H54 (cell line): ENCODE measurements at regions not wholly inside any gene's neighbourhood (a gene's known extent, or its start where the extent isn't known, plus 50 kb on each side); places are given as distances from the start of the nearest gene placed in this dataset.

Experiments
- DNase-seq: peaks from one replicate; pipeline ENCODE4 v3.0.0; 2011; ENCODE audit warnings: low spot score, mixed read lengths; ENCODE audit not compliant: insufficient read length
- FAIRE-seq: peaks from 3 replicates; lab custom pipeline; 2011; peaks lifted over from hg19 to GRCh38; lab: Jason Lieb, UNC
- POLR2A ChIP-seq: IDR thresholded peaks from 2 replicates; pipeline ENCODE4 v1.6.1; 2011; ENCODE audit warnings: low read depth, mild to moderate bottlenecking, low read length

DNA sequence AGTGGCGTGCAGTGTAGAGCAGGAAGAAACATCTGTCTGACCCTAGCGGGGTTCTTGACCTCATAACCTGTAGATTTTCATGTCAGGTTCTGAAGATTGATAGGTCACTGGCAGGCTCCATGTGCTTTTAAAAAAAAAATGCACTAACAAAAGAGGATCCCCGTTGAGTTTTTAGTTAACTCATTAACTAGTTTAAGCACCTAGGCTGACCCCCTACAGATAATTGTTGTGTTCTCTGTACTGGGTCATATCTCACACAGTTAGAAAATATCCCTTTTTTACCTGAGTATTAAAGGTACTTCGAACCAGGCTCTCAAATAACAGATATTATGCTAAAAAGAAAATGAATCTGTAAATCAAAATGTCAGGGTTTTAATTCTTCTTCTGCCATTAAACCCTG, 676.6 kb downstream of the CDH11 start:
- TF ChIP-seq POLR2A: no peak
- DNase-seq: no peak
- no peak for FAIRE-seq

DNA sequence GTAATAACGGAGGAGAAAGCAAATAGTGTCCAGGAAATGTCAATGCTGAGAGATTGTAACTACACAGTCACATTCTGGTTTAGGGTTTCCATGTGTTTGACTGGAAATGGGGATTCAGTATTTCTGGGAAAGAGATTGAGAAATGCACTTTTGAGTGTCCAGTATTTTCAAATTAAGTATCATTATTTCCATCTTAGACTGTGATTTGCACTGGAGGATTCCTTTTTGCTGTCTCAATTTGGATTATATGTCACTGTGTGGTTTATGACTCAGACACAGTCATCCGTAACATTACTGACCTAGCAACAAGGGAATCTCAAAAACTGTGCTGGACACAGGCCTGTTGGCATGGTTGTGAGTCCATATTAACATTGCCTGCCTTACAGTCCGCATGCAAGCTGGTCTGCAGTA, 681.4 kb downstream of the CDH11 start:
- DNase-seq (peak; percentile 6), FAIRE-seq (peak; percentile 96)
- TF ChIP-seq POLR2A: no peak

DNA sequence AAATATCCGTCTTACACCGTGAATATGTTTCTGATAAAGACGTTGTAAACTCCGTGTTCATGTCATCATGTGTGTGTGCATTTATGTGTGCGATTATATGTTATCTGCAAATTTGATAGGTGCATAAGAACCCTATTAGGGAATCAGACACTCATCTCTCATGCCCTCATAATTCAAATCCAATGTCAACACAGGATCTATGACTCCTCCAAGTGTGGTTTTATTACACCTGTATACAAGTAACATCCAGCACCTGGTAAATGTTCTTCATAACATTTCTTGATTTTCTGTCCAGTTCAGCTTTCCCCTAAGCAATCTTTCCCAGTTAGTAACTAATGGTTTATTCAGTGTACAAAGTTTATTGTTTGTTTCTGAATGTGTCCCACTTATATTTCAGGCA, 681.9 kb downstream of the CDH11 start:
- no peak for TF ChIP-seq POLR2A
- no peak for DNase-seq
- FAIRE-seq: no peak

DNA sequence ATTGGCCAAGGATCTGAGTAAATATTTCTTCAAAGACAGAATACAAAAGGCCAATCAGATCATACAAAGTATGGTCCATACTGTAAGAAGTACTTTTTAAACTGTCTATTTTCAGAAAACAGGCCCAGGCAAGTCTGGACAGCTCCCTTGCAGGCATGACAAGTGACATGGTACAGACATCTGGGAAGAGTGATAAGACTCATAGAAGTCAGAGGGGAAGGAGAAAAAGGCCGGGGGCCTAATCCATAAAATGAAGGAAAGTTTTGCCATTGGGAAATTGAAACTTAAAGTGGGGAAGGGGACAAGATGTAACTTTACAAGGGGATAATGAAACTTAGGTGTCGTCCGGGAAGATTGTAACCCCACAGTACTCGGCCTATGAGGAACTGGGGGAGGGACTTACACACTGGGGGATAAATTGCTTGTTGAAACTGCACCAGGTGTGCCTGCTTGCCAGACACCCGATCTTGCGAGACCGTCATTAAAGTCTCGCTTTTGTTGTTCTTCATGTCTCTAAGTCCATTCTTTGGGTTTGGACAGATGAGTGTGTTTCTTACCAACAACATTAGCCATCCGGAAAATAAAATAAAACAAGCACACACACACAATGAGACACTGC, 684.0 kb downstream of the CDH11 start:
- FAIRE-seq (no peak), DNase-seq (no peak)
- TF ChIP-seq POLR2A: no peak

DNA sequence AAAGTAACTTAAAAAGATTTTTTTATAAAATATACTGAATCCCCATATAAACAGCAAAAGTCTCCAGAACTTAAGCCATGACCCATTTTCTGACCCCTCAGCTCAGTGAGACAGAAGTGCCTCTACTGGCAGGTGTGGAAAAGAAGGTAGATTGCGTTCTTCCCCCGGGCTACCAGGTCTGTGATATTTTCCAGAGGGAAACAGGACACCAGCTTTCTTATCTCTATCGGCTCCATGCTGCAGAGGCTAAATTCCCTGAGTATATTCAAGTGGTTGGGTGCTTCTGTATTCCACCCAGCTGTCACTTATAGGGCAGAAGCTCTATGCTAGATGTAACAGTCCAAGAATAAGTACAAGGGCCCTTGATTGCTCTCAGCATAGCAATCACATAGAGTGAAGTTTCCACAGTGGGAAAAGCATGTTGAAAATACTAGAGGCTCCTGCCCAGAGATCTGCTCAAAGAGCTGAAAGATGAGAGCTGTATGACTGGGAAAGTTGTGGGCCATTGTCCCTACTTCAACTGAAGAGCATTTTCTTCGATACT, 687.3 kb downstream of the CDH11 start:
- no peak for FAIRE-seq

DNA sequence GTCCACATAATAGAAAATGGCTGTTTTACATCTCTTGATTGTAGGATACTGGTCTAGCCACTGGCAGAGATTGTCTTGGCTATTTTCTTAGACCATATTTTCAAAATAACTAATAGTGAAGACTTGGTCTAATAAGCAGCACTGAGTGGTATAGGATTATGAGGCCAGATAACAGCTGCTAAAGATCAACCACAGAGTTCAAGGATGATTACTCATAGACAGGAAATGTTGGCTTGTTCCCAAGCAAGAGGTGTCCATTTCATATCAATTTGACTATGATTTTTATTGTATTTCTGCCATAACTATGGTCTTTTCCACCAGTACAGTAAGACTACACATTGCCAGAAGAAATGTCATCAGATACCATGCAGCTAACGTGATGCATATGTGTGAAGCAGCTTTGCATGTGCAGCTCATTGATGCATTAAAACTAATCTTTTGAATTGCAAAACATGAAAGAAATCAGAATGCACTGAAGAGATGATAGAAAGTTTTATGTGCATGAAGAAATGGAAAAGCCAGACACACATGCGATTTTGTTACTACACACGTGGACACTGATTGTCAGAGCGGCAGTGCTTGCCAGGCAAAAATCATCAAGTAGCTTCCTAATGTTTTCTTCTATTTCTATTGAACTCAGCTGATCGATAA, 693.3 kb downstream of the CDH11 start:
- TF ChIP-seq POLR2A: no peak
- DNase-seq: peak; percentile 3
- peak; percentile 81 for FAIRE-seq

More for the DNA sequence above, 687.3 kb downstream of the CDH11 start:
- TF ChIP-seq POLR2A: no peak
- DNase-seq: no peak

DNA sequence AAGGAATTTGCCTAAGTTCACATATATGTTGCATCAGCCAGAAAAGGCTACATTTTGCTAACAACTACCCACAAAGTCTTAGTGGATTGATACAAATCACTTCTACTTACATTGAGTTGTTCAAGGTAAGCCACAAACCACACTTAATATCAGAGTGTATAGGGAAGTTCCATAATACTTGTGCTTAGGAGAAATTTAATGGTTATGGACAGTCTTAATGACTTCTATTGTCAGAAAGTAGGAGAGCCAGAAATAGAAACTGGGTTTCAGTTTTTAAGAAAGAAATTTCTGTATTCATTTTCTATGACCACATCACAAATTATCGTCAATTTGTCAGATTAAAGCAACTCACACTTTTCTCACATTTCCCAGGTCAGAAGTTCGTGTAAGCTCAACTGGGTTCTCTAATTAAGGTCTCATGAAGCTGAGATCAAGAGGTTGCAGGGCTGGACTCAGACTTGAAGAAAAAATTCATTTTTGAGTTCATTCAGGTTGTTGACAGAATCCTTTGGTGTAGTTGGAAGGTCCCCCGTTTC, 695.7 kb downstream of the CDH11 start:
- no peak for FAIRE-seq
- no peak for TF ChIP-seq POLR2A
- no peak for DNase-seq

DNA sequence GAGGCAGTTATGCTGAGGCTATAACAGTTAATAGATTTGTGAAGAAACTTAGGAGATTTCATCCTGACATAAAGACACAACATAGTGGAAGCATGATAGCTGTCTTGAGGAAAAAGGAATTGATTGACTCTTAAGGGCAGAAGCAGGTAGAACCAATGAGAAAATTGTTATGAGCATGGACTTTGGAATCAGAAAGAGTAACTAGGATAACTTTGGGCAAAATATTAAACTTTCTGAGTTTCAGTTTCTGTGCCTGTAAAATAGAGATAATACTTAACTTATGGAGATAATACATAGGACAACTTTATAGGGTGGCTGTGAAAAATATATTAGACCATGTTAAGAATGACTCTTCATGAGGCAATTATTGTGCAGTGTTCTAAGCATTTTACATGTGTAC, 696.5 kb downstream of the CDH11 start:
- FAIRE-seq: no peak
- TF ChIP-seq POLR2A: no peak
- DNase-seq: no peak

DNA sequence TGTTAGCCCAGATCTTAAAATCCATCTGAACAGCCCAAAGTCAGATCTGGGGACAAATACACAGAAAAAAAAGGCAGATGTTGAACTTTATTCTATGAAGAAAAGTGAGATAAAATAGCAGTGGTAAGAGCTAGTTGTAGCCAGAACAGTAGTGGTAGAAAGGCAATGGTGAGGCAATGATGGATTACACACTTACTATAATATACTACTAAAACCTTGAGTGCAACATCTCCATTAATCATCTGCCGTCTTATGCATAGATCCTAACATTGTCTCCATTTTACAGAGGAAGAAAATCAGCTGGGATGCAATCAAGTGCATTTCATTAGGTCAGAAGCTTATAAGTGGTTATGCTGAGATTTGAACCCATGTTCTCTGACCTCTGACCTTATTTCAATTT, 699.6 kb downstream of the CDH11 start:
- no peak for TF ChIP-seq POLR2A
- DNase-seq (no peak), FAIRE-seq (no peak)

DNA sequence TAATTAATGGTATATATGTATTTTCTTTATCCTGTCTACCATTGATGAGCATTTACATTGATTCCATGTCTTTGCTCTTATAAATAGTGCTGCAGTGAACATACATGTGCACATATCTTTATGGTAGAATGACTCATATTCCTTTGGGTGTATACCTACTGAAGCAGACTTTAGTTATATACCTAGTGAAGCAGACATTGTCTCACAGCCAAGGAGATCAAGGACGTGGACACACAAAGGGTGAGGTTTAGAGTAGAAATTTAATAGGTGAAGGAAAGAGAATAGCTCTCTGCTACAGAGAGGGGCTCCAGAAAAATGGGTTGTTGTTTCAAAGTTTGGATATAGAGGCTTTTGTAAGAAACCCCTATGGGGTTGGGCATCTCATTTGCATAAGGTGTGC, 700.3 kb downstream of the CDH11 start:
- FAIRE-seq (no peak), DNase-seq (no peak)
- TF ChIP-seq POLR2A: no peak

DNA sequence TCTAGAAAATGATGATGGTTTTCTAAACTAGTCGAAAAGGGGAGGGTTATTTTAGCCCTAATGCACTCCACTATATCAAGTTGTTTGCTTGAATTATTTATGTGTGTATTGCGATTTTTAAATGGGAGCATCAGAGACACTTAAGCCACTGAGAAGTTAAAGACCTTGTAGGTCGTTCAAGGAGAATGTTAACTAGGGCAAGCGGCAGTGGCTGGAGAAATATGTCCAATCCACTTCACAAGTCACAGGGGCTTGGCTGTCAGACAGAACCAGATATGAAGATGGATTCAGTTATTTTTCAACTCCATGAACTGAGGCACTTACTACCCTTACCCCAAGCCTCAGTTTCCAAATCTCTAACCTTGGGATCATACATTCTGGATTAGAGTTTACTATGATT, 702.0 kb downstream of the CDH11 start:
- FAIRE-seq (no peak), DNase-seq (no peak)
- no peak for TF ChIP-seq POLR2A

DNA sequence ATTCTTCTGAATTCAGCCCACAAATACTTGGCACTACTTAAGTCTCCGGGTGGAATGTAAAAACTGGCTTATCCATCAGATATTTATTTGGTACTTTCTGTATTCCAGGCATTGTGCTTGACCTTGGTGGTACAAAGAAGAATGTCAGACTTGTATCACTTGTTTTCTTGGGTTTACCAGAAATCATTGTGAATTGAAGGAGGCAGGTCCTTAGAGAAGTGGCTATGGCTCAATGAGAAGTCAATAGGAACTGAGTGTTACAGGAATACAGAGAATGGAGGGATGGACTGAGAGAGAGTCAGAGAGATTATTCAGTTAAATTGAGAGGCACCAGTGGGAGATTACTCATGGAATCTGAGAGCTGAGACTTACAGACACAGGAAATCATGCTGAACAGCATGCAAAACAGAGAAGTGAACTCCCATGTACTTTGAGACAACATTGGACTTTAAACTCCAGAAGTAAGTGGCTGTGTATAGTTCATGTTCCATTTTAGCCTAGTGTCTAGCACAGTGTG, 704.1 kb downstream of the CDH11 start:
- no peak for TF ChIP-seq POLR2A
- DNase-seq: no peak
- no peak for FAIRE-seq

DNA sequence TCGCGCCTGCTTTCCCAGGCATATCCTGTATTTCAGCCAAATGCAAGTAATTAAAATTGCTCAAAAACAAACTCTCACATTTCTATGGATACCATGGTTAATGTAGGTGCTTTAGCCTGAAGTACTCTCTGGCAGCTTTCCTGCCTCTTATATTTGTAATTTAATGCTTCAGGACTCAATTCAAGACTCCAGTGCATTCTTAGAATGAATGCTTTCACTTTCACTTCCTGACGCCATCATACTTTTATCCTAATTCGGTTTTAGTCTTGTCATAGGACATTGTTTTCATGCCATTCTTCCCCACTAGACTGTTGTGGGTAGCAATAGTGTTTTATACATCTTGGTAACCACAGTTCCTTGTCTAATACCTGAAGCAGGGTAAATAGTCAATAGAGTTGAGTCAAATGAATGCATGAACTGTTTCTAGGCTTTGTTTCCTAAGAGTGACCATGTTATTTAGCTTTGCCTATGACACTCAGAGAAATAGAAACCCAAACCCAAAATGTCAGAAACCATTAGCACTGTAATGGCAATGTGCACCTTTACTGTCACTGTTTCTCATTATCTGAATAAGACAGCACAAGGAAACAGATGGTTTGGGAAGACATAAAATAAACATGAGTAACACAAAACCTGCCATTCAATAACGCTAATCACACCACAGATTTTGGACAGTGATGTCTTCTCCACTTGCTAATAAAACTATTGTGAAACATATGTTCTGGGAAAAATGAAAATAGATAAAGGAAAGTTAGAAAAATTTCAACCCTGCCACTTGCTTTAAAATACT, 705.5 kb downstream of the CDH11 start:
- FAIRE-seq (peak; percentile 86), DNase-seq (peak; percentile 4)
- TF ChIP-seq POLR2A: no peak

DNA sequence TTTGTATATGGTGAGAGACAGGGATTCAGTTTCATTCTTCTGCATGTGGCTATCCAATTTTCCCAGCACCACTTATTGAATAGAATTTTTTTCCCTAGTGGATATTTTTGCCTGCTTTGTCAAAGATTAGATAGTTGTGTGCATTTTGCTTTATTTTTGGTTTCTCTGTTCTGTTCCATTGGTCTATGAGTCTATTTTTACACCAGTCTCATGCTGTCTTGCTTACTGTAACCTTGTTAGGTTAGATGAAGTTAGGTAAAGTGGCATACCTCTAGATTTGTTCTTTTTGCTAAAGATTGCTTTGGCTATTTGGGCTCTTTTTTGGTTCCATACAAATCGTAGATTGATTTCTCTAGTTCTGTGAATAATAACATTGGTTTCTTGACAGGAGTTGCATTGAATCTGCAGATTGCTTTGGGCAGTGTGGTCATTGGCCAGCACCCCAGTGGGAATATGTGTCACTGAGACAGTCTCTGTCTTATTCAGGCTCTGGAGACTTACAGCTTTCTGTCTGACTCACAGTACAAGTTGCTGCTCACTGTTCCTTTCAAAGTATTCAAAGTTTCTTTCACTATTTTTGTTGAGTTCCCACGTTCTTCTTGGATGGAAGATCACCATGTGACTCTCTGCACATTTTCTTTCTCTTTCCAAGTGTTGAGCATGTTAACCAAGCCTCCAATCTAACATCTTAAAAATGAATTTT, 709.1 kb downstream of the CDH11 start:
- no peak for DNase-seq
- no peak for TF ChIP-seq POLR2A
- peak; percentile 80 for FAIRE-seq
